HCT116 (cell line): ENCODE measurements at regions not wholly inside any gene's neighbourhood (a gene's known extent, or its start where the extent isn't known, plus 50 kb on each side); places are given as distances from the start of the nearest gene placed in this dataset.

Source experiments
- ATAC-seq: fragments of 200-7000 bp; cut with Tn5 transposase; 2 replicates; pipeline ENCODE4 v1.9.1; 2020; ENCODE audit warnings: mild to moderate bottlenecking, moderate library complexity
- BruUV-seq: library from RNA; stranded (reverse); fragments of 400-500 nt; replicated peaks from 2 replicates; lab custom pipeline; 2021; lab: Mats Ljungman, UMichigan
- CTCF ChIA-PET: fragments of 300-600 bp; sonication (Branson Sonifier 250); formaldehyde crosslinking; loops from one replicate; lab custom pipeline; 2021; ENCODE audit warnings: antibody characterized with exemption; lab: Charles Lee
- POLR2A ChIA-PET: fragments of 300-600, 350-600 bp; sonication (Branson Sonifier 250); formaldehyde crosslinking; loops from one replicate; lab custom pipeline; 2021; ENCODE audit warnings: antibody characterized with exemption; lab: Charles Lee
- RAD21 ChIA-PET, 2 experiments: fragments of 300-600 bp; sonication (Branson Sonifier 250); formaldehyde crosslinking; loops; one replicate each; lab custom pipeline; 2023; ENCODE audit warnings: low total read pairs in 2 of 2; ENCODE audit not compliant: uncharacterized antibody in 2 of 2, unreplicated experiment in 2 of 2, low non-redundant PET in 1 of 2; lab: Charles Lee
- DNase-seq: peaks from one replicate; pipeline ENCODE4 v3.0.0-alpha.2; 2010; ENCODE audit warnings: low read depth, low spot score
- H2AFZ ChIP-seq: fragments of 200-600 bp; shearing (Covaris generic), sonication (generic); 2 replicates; pipeline ENCODE4 v1.6.1; 2017; ENCODE audit warnings: low read depth, mixed run types, mixed read lengths, antibody characterized with exemption, low read length; ENCODE audit not compliant: poor library complexity, severe bottlenecking
- H3K27ac ChIP-seq: 2 replicates; pipeline ENCODE4 v1.5.1; 2012; ENCODE audit warnings: low read depth, low read length
- H3K27me3 ChIP-seq: fragments of 200-600 bp; sonication (generic); 2 replicates; pipeline ENCODE4 v1.6.1; 2016; ENCODE audit warnings: mixed run types, low read length, mixed read lengths; ENCODE audit not compliant: insufficient read depth
- H3K36me3 ChIP-seq, 2 experiments: fragments of 200-500 bp in 1 of 2; fragments of 200-600 bp in 1 of 2; sonication (Bioruptor generic) in 1 of 2; sonication (generic) in 1 of 2; 2 replicates each; pipeline versions ENCODE4 v1.5.1 to v1.6.1; 2014 to 2016; ENCODE audit warnings: low read length in 2 of 2, inconsistent platforms in 1 of 2, mixed read lengths in 1 of 2, mixed run types in 1 of 2; ENCODE audit not compliant: insufficient read depth in 2 of 2, control insufficient read depth in 1 of 2
- H3K4me1 ChIP-seq, 2 experiments: fragments of 200-600 bp in 1 of 2; sonication (generic) in 1 of 2; 2 replicates each; pipeline versions ENCODE4 v1.5.1 to v1.6.1; 2012 to 2017; ENCODE audit warnings: low read length in 2 of 2, inconsistent platforms in 1 of 2, mild to moderate bottlenecking in 1 of 2, mixed read lengths in 1 of 2, mixed run types in 1 of 2, moderate library complexity in 1 of 2; ENCODE audit not compliant: insufficient read depth in 2 of 2, control insufficient read depth in 1 of 2
- H3K4me2 ChIP-seq: fragments of 200-600 bp; sonication (generic); 2 replicates; pipeline ENCODE4 v1.6.1; 2017; ENCODE audit warnings: mixed run types, low read length, mixed read lengths
- H3K4me3 ChIP-seq, 2 experiments: fragments of 200-600 bp in 1 of 2; sonication (generic) in 1 of 2; replicated peaks in 1 of 2; 2 replicates each; pipeline ENCODE4 v1.5.1; 2011 to 2016; ENCODE audit warnings: low read length in 2 of 2, control low read depth in 1 of 2, low read depth in 1 of 2, mild to moderate bottlenecking in 1 of 2, mixed read lengths in 1 of 2, mixed run types in 1 of 2
- H3K79me2 ChIP-seq: fragments of 200-600 bp; sonication (generic); 2 replicates; pipeline ENCODE4 v1.6.1; 2017; ENCODE audit warnings: mild to moderate bottlenecking, mixed run types, low read length, moderate library complexity, mixed read lengths; ENCODE audit not compliant: insufficient read depth
- H3K9ac ChIP-seq: fragments of 200-600 bp; sonication (generic); 2 replicates; pipeline ENCODE4 v1.6.1; 2016; ENCODE audit warnings: low read length, mixed read lengths
- H3K9me2 ChIP-seq: fragments of 200-600 bp; sonication (generic), shearing (Covaris generic); 2 replicates; pipeline ENCODE4 v1.6.1; 2017; ENCODE audit warnings: mixed run types, mild to moderate bottlenecking, moderate library complexity; ENCODE audit not compliant: insufficient read depth
- H3K9me3 ChIP-seq, 2 experiments: fragments of 200-500 bp in 1 of 2; fragments of 200-600 bp in 1 of 2; sonication (Bioruptor generic) in 1 of 2; sonication (generic) in 1 of 2; 2 replicates each; pipeline ENCODE4 v1.6.1; 2014 to 2017; ENCODE audit warnings: low read length in 2 of 2, mixed read lengths in 2 of 2, inconsistent platforms in 1 of 2, low read depth in 1 of 2, mild to moderate bottlenecking in 1 of 2, mixed run types in 1 of 2, moderate library complexity in 1 of 2; ENCODE audit not compliant: control insufficient read depth in 1 of 2, insufficient read depth in 1 of 2
- H4K20me1 ChIP-seq: fragments of 200-600 bp; sonication (generic), shearing (Covaris generic); 2 replicates; pipeline ENCODE4 v1.6.1; 2017; ENCODE audit warnings: mixed run types, mild to moderate bottlenecking, moderate library complexity; ENCODE audit not compliant: insufficient read depth
- ATF3 ChIP-seq: IDR thresholded peaks from 2 replicates; pipeline ENCODE4 v1.6.1; 2012
- CBX3 ChIP-seq: IDR thresholded peaks from 2 replicates; pipeline ENCODE4 v1.6.1; 2012; ENCODE audit warnings: low read depth
- CTCF ChIP-seq, 3 experiments: fragments of 200-600 bp in 1 of 3; sonication (generic) in 1 of 3; IDR thresholded peaks in 2 of 3; conservative IDR thresholded peaks in 1 of 3; 2 replicates each; pipeline ENCODE4 v1.5.1; 2012 to 2017; ENCODE audit warnings: low read depth in 2 of 3, low read length in 2 of 3, antibody characterized with exemption in 1 of 3, borderline replicate concordance in 1 of 3, control low read depth in 1 of 3, mild to moderate bottlenecking in 1 of 3, mixed read lengths in 1 of 3, mixed run types in 1 of 3, moderate library complexity in 1 of 3; ENCODE audit not compliant: insufficient read depth in 1 of 3
- EZH2 ChIP-seq: fragments of 200-600 bp; sonication (generic); IDR thresholded peaks from 2 replicates; pipeline ENCODE4 v1.6.1; 2017; ENCODE audit warnings: antibody characterized with exemption, mixed run types
- FOSL1 ChIP-seq: IDR thresholded peaks from 2 replicates; pipeline ENCODE4 v1.6.1; 2012; ENCODE audit warnings: low read depth
- SRF ChIP-seq: IDR thresholded peaks from 2 replicates; pipeline ENCODE4 v1.6.1; 2012; ENCODE audit warnings: low read depth
- ZFX ChIP-seq: fragments of 450-650 bp; IDR thresholded peaks from 2 replicates; pipeline ENCODE4 v1.6.1; 2017
- ZNF274 ChIP-seq: fragments of 200-500 bp; sonication (Bioruptor generic); IDR thresholded peaks from 2 replicates; pipeline ENCODE4 v1.6.1; 2014; ENCODE audit warnings: mild to moderate bottlenecking, low read depth, low read length, inconsistent platforms
- intact Hi-C: fragments of 100-400 bp; cut with micrococcal nuclease; formaldehyde crosslinking; loops from 2 replicates; pipeline ENCODE4 v1.10.0; 2022

DNA sequence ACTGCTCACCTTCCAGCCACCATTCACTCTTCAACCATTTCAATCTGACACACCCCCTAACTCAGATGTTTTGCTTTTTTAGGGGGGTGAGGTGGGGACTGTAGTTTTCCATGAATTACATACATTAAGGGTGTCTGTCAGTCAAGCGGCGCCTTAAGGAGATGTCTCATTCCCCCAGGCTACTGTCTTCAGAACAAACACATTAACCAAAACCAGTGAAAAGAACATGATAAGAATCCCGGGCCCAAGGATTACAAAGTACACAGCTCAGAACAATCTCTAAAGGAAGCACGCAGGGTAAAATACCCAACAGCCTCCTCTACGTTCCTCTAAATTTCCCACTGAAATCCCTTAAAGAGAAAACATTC lies 62.5 kb upstream of the IRF2 start:
- BruUV-seq: TSS peak; percentile 83
- no peak overlapping the region for H2AFZ ChIP-seq
- DNase-seq: no peak

More for the DNA sequence above, 62.5 kb upstream of the IRF2 start:
- POLR2A ChIA-PET: interaction anchor here (0.8 kb wide), 1 partner anchor 62 kb away, joined by 3 read pairs; the partner anchor contains the start of gene IRF2
- CTCF ChIA-PET: interaction anchor here (1.1 to 1.5 kb wide), 2 partner anchors 249 to 273 kb away, joined by 3 to 13 read pairs; no protein-coding TSS in a partner anchor
- no peaks in the 10 kb centered on the region for H3K9me2 ChIP-seq
- no peak for ATAC-seq
- H3K9me3 ChIP-seq: no peaks in the 10 kb centered on the region
- peaks cover 0 to 5% of the 10 kb centered on the region in 2 experiments; a peak in 1 of 4 replicates for H3K4me1 ChIP-seq
- no peaks in the 10 kb centered on the region for H3K27me3 ChIP-seq
- no peak for TF ChIP-seq CBX3
- TF ChIP-seq ZNF274: no peak
- TF ChIP-seq FOSL1: no peak
- TF ChIP-seq SRF: no peak
- TF ChIP-seq ATF3: no peak
- no peak for TF ChIP-seq CTCF (IDR thresholded peaks at IDR 0.05 in 2 of 3, conservative IDR thresholded peaks at IDR 0.05 in 1 of 3; ENCODE audit: borderline replicate concordance in 1 of 3, insufficient read depth in 1 of 3, low read depth in 2 of 3, low read length in 2 of 3)
- TF ChIP-seq ZFX: no peak
- TF ChIP-seq EZH2: no peak
- peak overlapping the region; percentile 61 for H3K27ac ChIP-seq
- peak overlapping the region; percentile 76 for H3K9ac ChIP-seq
- peak overlapping the region; percentile 81 for H3K4me2 ChIP-seq
- intact Hi-C loops: loop anchor here (1.0 to 10.0 kb wide), 3 partner anchors 65 to 270 kb away; partner anchors contain the start of gene IRF2
- RAD21 ChIA-PET: interaction anchor here in 1 of 2 experiments (1.1 kb wide), 1 partner anchor 273 kb away, joined by 3 read pairs; no protein-coding TSS in a partner anchor
- no peaks in the 10 kb centered on the region for H4K20me1 ChIP-seq
- H3K4me3 ChIP-seq: peak overlapping the region; percentile 51 to 74
- no peaks in the 10 kb centered on the region for H3K79me2 ChIP-seq
- no peaks in the 10 kb centered on the region for H3K36me3 ChIP-seq
